HUES6 (cell line): ENCODE measurements at regions not wholly inside any gene's neighbourhood (a gene's known extent, or its start where the extent isn't known, plus 50 kb on each side); places are given as distances from the start of the nearest gene placed in this dataset.
"Not testable (repeated sequence)": the region's sequence is repeated elsewhere in the genome, so short reads cannot be mapped to it uniquely, and the experiment has no call there.

Experiments
- H3K27ac ChIP-seq: 2 replicates; pipeline ENCODE4 v1.7.0; 2013; ENCODE audit warnings: low read depth, mild to moderate bottlenecking, low read length, inconsistent platforms
- H3K27me3 ChIP-seq: 2 replicates; pipeline ENCODE4 v1.6.1; 2013; ENCODE audit warnings: low read length; ENCODE audit not compliant: control insufficient read depth, insufficient read depth
- H3K36me3 ChIP-seq: 2 replicates; pipeline ENCODE4 v1.6.1; 2013; ENCODE audit warnings: low read length; ENCODE audit not compliant: control insufficient read depth, insufficient read depth
- H3K4me1 ChIP-seq: 2 replicates; pipeline ENCODE4 v1.6.1; 2013; ENCODE audit warnings: low read length; ENCODE audit not compliant: control insufficient read depth, insufficient read depth
- H3K4me3 ChIP-seq: 2 replicates; pipeline ENCODE4 v1.5.1; 2013; ENCODE audit warnings: low read depth, low read length
- H3K9ac ChIP-seq: one replicate; pipeline ENCODE4 v1.6.1; 2013; ENCODE audit warnings: mild to moderate bottlenecking, low read length
- H3K9me3 ChIP-seq: 2 replicates; pipeline ENCODE4 v1.6.1; 2013; ENCODE audit warnings: low read depth, low read length; ENCODE audit not compliant: control insufficient read depth, insufficient read depth

GRCh38 chr13:54082309-54082708 is 1053.7 kb downstream of the OLFM4 start:
- peaks cover 16% of the 10 kb centered on the region for H3K9me3 ChIP-seq
- H3K27ac ChIP-seq, H3K4me3 ChIP-seq, H3K4me1 ChIP-seq, H3K36me3 ChIP-seq, H3K27me3 ChIP-seq, H3K9ac ChIP-seq: not testable (repeated sequence)

- no peak overlapping the region for H3K9ac ChIP-seq
- H3K4me3 ChIP-seq, result no peak overlapping the region
- peaks cover 2% of the 10 kb centered on the region; the same call in 1 of the 2 replicates for H3K9me3 ChIP-seq
- no peaks in the 10 kb centered on the region for H3K4me1 ChIP-seq
- no peak overlapping the region for H3K27ac ChIP-seq
- peaks cover 8% of the 10 kb centered on the region; the same call in 1 of the 2 replicates for H3K36me3 ChIP-seq
- no peaks in the 10 kb centered on the region for H3K27me3 ChIP-seq
Observed at GRCh38 chr13:54091884-54092283, 1063.3 kb downstream of the OLFM4 start.

- H3K4me1 ChIP-seq, result no peaks in the 10 kb centered on the region
- H3K9me3 ChIP-seq, result peaks cover 2% of the 10 kb centered on the region; the same call in 1 of the 2 replicates
- H3K27me3 ChIP-seq, result no peaks in the 10 kb centered on the region
- no peak overlapping the region for H3K27ac ChIP-seq
- H3K9ac ChIP-seq, result no peak overlapping the region
- H3K4me3 ChIP-seq, result no peak overlapping the region
- H3K36me3 ChIP-seq, result peaks cover 8% of the 10 kb centered on the region; the same call in 1 of the 2 replicates
Observed at GRCh38 chr13:54092686-54093085, 1064.1 kb downstream of the OLFM4 start.

- Histone ChIP-seq H3K9me3 (no peaks in the 10 kb centered on the region), H3K27ac (no peak overlapping the region), H3K36me3 (peaks cover 22% of the 10 kb centered on the region), H3K4me3 (no peak overlapping the region), H3K9ac (no peak overlapping the region), H3K27me3 (no peaks in the 10 kb centered on the region), H3K4me1 (no peaks in the 10 kb centered on the region)
Observed at GRCh38 chr13:54110597-54110996, 1082.0 kb downstream of the OLFM4 start.

- no peak overlapping the region for H3K4me3 ChIP-seq
- H3K9me3 ChIP-seq, result no peaks in the 10 kb centered on the region
- H3K27me3 ChIP-seq, result no peaks in the 10 kb centered on the region
- no peak overlapping the region for H3K27ac ChIP-seq
- no peak overlapping the region for H3K9ac ChIP-seq
- peaks cover 21% of the 10 kb centered on the region; the same call in 1 of the 2 replicates for H3K4me1 ChIP-seq
- H3K36me3 ChIP-seq, result peaks cover 91% of the 10 kb centered on the region
Observed at GRCh38 chr13:54124700-54125099, 1096.1 kb downstream of the OLFM4 start.

GRCh38 chr13:54130931-54131330 is 1102.3 kb downstream of the OLFM4 start:
- not testable (repeated sequence) for H3K27me3 ChIP-seq, H3K9me3 ChIP-seq
- Histone ChIP-seq H3K9ac (peak overlapping the region; percentile 91), H3K4me3 (peak overlapping the region; percentile 55), H3K27ac (peak overlapping the region; percentile 34; the same call in 1 of the 2 replicates), H3K4me1 (peaks cover 39% of the 10 kb centered on the region), H3K36me3 (peaks cover 48% of the 10 kb centered on the region)

GRCh38 chr13:54131433-54131832 is 1102.8 kb downstream of the OLFM4 start:
- not testable (repeated sequence) for H3K27me3 ChIP-seq, H3K9me3 ChIP-seq
- Histone ChIP-seq H3K9ac (peak overlapping the region; percentile 91), H3K36me3 (peaks cover 43% of the 10 kb centered on the region), H3K27ac (peak overlapping the region; percentile 46; the same call in 1 of the 2 replicates), H3K4me3 (peak overlapping the region; percentile 55), H3K4me1 (peaks cover 40% of the 10 kb centered on the region)

- Histone ChIP-seq H3K9ac (peak overlapping the region; percentile 91), H3K4me3 (peak overlapping the region; percentile 55)
Observed at GRCh38 chr13:54132127-54132526, 1103.5 kb downstream of the OLFM4 start.

GRCh38 chr13:54132720-54133119 is 1104.1 kb downstream of the OLFM4 start:
- peak overlapping the region; percentile 82 for H3K27ac ChIP-seq
- peaks cover 34% of the 10 kb centered on the region for H3K36me3 ChIP-seq
- peak overlapping the region; percentile 55 for H3K4me3 ChIP-seq
- not testable (repeated sequence) for H3K9me3 ChIP-seq, H3K27me3 ChIP-seq
- peak overlapping the region; percentile 91 for H3K9ac ChIP-seq
- H3K4me1 ChIP-seq, result peaks cover 44% of the 10 kb centered on the region

More at GRCh38 chr13:54132127-54132526, 1103.5 kb downstream of the OLFM4 start:
- Histone ChIP-seq H3K27ac (peak overlapping the region; percentile 46; the same call in 1 of the 2 replicates), H3K4me1 (peaks cover 41% of the 10 kb centered on the region), H3K36me3 (peaks cover 36% of the 10 kb centered on the region)
- not testable (repeated sequence) for H3K9me3 ChIP-seq, H3K27me3 ChIP-seq

GRCh38 chr13:54133746-54134145 is 1105.1 kb downstream of the OLFM4 start:
- Histone ChIP-seq H3K27me3 (no peaks in the 10 kb centered on the region), H3K36me3 (peaks cover 25% of the 10 kb centered on the region; the same call in 1 of the 2 replicates), H3K4me3 (no peak overlapping the region; the same call in 1 of the 2 replicates), H3K27ac (peak overlapping the region; percentile 82), H3K4me1 (peaks cover 41% of the 10 kb centered on the region), H3K9ac (no peak overlapping the region), H3K9me3 (no peaks in the 10 kb centered on the region)

GRCh38 chr13:54144828-54145227 is 1116.2 kb downstream of the OLFM4 start:
- Histone ChIP-seq H3K27ac (no peak overlapping the region), H3K4me3 (no peak overlapping the region), H3K36me3 (no peaks in the 10 kb centered on the region), H3K4me1 (peaks cover 23% of the 10 kb centered on the region), H3K9me3 (no peaks in the 10 kb centered on the region), H3K9ac (no peak overlapping the region), H3K27me3 (no peaks in the 10 kb centered on the region)
